ENCODE measurements at regions not wholly inside any gene's neighbourhood (a gene's known extent, or its start where the extent isn't known, plus 50 kb on each side); places are given as distances from the start of the nearest gene placed in this dataset.

DNA sequence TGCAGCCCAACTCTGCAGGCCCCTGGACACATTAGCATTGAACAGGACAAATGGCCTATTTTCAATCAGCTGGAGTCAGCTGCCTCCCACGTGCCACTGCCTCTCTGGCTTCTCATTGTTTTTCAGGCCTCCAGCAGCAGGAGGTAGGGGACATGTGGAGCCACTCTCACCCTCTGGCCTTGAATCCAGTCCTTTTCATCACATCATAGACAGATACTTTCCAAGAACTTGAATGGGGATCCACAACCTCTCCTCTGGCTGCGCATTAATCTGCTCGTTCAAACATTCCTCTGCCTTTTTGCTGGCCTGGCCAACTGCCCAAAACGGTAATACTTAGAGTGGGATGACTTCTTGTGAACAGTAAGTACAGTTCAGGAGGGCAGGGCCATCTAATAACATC lies 592.3 kb downstream of the PKHD1 start:
- Histone ChIP-seq H3K36me3 (no peaks in the 10 kb centered on the region), H3K27me3 (no peaks in the 10 kb centered on the region), H3K4me1 (no peaks in the 10 kb centered on the region), H3K27ac (no peak overlapping the region), H3K9me3 (no peaks in the 10 kb centered on the region), H4K20me1 (no peaks in the 10 kb centered on the region), H3K9ac (no peak overlapping the region), H3K4me3 (no peak overlapping the region), H3K4me2 (no peak overlapping the region)
- TF ChIP-seq Cebpa-rat (IDR thresholded peaks at IDR 0.05), result no peak

DNA sequence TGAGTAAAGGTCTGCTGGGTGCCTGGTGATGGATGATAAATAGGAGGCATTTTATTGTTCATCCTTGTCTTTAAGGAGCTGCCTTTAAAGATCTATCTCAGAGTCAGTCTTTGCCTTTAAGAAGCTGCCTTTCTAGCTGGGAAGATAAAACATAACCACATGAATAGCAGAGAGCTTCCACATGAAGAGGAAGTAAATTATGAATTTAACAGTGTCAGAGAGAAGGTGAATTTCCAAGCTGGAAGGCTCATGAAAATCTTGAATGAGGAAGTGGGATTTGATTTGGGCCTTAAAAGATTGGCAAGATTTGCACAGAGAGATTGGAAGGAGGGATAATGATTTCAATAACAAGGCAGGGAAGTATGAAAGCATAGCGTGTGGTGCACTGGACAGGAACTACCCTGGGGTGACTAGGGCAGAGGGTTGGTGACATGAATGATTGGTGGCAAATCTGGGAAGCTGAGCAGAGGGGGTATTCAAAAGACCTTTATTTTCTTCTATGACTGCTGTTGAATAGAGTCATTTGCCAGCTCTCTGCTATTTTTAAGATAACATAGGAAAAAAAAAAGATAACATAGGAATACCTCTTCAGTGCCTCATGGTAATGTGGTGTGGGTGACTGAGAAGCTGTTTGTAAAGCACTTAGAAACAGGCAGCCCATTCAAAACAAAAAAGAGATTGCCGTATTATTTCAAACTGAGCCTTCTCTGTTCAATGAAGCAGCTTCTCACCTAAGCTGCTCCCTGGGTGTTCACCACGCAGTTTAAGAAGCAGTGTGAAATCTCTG lies 591.6 kb downstream of the PKHD1 start:
- H3K27ac ChIP-seq, result no peak overlapping the region
- H4K20me1 ChIP-seq, result no peaks in the 10 kb centered on the region

DNA sequence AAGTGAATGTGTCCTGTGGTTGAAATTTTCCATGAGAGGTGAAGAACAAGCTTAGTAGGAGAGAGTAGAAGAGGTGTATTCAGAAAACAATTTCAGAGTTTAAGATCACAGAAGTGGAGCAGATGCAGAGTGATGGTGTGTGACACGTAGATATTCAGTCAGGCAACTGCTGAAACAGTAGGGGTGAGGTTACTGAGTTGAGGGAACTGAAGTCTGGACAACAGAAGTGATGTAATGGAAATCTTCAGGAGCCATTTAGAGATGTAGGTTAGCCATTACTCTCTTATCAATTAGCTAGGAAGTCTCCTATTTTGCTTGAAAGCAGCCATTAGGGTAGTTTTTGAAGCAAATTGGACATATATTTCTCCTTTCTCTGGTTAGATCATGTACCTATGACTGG lies 584.4 kb downstream of the PKHD1 start:
- Histone ChIP-seq H3K27me3 (no peaks in the 10 kb centered on the region), H3K9me3 (no peaks in the 10 kb centered on the region), H3K9ac (no peak overlapping the region), H4K20me1 (no peaks in the 10 kb centered on the region), H3K4me3 (no peak overlapping the region), H3K36me3 (no peaks in the 10 kb centered on the region), H3K4me1 (no peaks in the 10 kb centered on the region), H3K4me2 (no peak overlapping the region), H3K27ac (no peak overlapping the region)
- TF ChIP-seq Cebpa-rat (IDR thresholded peaks at IDR 0.05), result no peak

More for the DNA sequence above, 591.6 kb downstream of the PKHD1 start:
- H3K27me3 ChIP-seq, result no peaks in the 10 kb centered on the region
- no peak overlapping the region for H3K4me3 ChIP-seq
- H3K4me1 ChIP-seq, result no peaks in the 10 kb centered on the region
- no peak for TF ChIP-seq Cebpa-rat (IDR thresholded peaks at IDR 0.05)
- H3K9me3 ChIP-seq, result no peaks in the 10 kb centered on the region
- H3K9ac ChIP-seq, result no peak overlapping the region
- no peak overlapping the region for H3K4me2 ChIP-seq
- H3K36me3 ChIP-seq, result no peaks in the 10 kb centered on the region

DNA sequence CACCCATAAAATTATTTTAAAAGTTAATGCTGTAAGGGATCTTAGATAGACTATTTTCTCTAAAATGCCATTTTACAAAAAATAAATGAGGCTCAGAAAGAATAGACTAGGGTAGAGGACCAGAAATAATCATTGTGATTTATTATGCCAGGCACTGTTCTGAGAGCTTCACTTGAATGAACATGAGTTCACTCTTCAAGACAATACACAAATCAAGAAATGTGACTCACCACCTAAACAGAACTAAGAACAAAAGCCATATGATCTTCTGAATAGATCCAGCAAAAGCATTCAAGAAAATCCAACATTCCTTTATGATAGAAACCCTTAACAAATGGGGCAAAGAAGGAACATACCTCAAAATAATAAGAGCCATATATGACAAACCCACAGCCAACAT lies 582.0 kb downstream of the PKHD1 start:
- Histone ChIP-seq H3K9me3 (no peaks in the 10 kb centered on the region), H3K27me3 (no peaks in the 10 kb centered on the region), H3K27ac (no peak overlapping the region), H4K20me1 (no peaks in the 10 kb centered on the region), H3K4me3 (no peak overlapping the region), H3K9ac (no peak overlapping the region), H3K4me2 (no peak overlapping the region), H3K4me1 (no peaks in the 10 kb centered on the region), H3K36me3 (no peaks in the 10 kb centered on the region)
- TF ChIP-seq Cebpa-rat (IDR thresholded peaks at IDR 0.05), result no peak

DNA sequence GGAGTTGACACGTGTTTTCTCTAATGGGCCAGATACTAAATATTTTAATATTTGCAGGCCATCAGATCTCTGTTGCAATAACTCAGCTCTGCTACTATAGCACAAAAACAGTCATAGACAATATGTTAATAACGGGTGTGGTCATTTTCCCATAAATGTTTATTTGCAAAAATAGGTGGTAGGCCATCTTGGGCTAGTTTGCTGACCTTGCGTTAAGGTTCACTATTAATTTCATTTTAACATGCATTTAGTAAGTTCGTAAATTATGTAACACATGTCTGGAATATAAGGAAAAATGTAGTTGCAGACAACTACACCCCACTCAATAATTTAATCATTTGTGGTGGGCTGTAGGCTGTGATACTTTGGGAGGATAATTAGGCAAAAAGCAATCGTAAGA lies 577.8 kb downstream of the PKHD1 start:
- no peak overlapping the region for H3K4me3 ChIP-seq
- H3K27me3 ChIP-seq, result no peaks in the 10 kb centered on the region
- no peaks in the 10 kb centered on the region for H4K20me1 ChIP-seq
- no peak overlapping the region for H3K4me2 ChIP-seq
- H3K4me1 ChIP-seq, result no peaks in the 10 kb centered on the region
- H3K36me3 ChIP-seq, result no peaks in the 10 kb centered on the region
- no peak overlapping the region for H3K9ac ChIP-seq
- no peaks in the 10 kb centered on the region for H3K9me3 ChIP-seq
- TF ChIP-seq Cebpa-rat (IDR thresholded peaks at IDR 0.05), result no peak
- H3K27ac ChIP-seq, result no peak overlapping the region

DNA sequence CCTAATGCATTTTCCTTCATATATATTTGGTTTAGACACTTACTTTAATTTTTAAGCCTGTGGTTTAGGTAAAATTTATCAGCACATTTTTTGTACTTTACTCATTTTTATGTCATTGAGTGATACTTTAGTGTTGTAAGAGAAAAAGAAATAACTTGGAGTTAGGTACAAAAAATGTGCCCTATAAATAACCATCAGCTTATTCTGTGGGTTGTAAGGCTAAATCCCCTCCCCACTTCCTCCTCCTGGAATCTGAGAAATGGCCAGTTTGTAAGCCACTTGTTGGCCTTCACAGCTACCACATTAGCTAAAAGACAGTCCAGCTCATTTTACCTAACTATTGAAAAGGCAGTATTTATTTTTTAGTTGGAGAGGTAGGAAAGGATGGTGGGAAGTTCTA lies 576.3 kb downstream of the PKHD1 start:
- Histone ChIP-seq H4K20me1 (no peaks in the 10 kb centered on the region), H3K27me3 (no peaks in the 10 kb centered on the region), H3K9ac (no peak overlapping the region), H3K4me1 (peaks cover 5% of the 10 kb centered on the region; the same call in 1 of the 2 replicates), H3K9me3 (no peaks in the 10 kb centered on the region), H3K4me2 (no peak overlapping the region), H3K36me3 (no peaks in the 10 kb centered on the region), H3K4me3 (no peak overlapping the region), H3K27ac (no peak overlapping the region)
- TF ChIP-seq Cebpa-rat (IDR thresholded peaks at IDR 0.05), result no peak

DNA sequence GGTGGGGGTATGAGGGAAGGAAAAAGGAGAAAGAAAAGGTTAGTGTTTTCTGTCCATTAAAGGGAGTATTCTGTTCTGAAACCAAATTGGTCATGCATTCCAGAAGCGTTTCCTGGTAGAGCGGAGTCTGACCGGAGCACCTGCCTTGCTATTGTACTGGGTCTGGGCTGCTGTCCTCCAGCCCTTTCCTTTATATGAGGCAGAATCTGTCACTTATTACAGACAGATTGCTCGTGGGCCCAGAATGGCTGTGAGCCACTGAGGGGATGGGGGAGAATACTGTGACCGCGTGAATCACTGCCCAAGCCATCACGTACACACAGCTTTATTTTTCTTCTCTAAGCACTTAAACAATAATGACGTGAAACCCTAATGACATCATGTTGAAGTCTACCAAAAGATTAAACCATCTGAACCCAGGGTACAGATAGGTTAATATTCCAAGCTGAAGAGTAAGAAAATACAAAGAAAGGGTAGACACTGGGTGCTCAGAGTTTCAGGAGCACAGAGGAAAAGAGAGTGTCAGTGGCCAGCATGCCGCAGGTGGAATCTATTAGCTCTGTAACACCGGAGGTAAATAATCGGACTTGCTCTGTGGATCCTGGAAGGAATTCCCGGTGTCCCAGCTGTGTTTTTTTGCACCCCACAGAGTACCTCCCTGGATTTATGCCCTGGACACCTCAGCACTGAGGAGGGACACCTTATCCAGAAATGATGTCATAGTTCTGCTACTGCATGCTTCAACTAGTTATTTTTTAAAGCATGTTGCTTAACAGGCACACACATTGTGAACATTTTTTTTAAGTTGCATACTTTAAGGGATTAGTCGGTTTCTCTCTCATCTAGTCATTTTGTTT lies 573.3 kb downstream of the PKHD1 start:
- TF ChIP-seq Cebpa-rat (IDR thresholded peaks at IDR 0.05), result no peak
- no peak overlapping the region for H3K4me3 ChIP-seq
- no peaks in the 10 kb centered on the region for H3K27me3 ChIP-seq
- H3K27ac ChIP-seq, result no peak overlapping the region
- H3K9me3 ChIP-seq, result no peaks in the 10 kb centered on the region
- H4K20me1 ChIP-seq, result no peaks in the 10 kb centered on the region
- H3K9ac ChIP-seq, result no peak overlapping the region
- no peak overlapping the region for H3K4me2 ChIP-seq
- H3K36me3 ChIP-seq, result no peaks in the 10 kb centered on the region
- peaks cover 5% of the 10 kb centered on the region; the same call in 1 of the 2 replicates for H3K4me1 ChIP-seq

DNA sequence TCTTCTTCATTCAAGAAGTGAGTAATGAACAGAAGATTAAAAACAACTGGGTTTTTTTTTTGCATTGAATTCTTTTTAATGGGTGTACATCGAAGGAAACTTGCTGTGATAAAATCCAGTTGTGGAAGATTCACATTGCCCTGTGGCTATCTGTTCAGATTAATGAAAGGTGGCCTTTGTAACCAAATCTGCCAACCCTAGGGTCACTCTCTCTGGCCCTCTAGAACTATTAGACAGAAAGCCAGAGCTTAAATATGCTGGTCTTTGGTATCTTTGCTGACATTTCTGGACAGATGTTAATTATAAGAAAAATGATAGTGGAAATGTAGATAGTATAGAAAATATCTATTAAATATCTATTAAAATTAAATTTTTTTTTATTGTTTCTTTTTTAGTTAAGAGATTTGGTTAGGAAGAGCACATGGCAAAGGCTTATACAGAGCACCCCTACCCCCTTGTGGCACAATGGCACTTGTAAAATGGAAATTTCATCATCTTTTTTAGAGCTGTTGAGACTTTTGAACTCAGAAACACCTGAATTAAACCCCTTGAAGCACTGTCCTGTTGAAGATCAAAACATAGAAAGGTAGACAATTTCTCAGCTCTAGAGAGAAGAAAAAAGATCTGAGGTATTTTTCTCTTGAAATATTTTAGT lies 572.5 kb downstream of the PKHD1 start:
- no peak for TF ChIP-seq Cebpa-rat (IDR thresholded peaks at IDR 0.05)
- H3K27ac ChIP-seq, result no peak overlapping the region
- H3K4me3 ChIP-seq, result no peak overlapping the region

DNA sequence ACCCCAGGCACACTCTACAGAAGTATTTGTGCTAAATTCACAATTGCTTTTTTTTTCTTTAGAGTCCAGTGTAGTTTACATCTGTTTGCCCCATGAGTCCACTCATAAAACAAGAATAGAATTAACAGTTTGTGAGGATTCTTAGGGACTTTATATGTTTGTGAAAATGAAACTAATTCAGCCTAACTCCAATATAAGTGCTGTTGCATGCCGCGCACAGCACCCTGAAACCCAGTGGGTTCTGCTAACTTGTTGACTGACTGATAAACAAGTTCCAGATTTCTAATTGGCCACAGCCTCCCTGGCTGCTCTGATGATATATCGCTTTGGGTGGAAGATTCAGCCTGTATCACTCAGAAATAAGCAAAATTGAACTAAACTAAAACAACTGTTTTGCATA lies 561.4 kb downstream of the PKHD1 start:
- H3K36me3 ChIP-seq, result no peaks in the 10 kb centered on the region
- no peaks in the 10 kb centered on the region for H3K9me3 ChIP-seq
- H4K20me1 ChIP-seq, result no peaks in the 10 kb centered on the region
- H3K4me2 ChIP-seq, result no peak overlapping the region
- H3K4me3 ChIP-seq, result no peak overlapping the region
- no peak for TF ChIP-seq Cebpa-rat (IDR thresholded peaks at IDR 0.05)
- no peak overlapping the region for H3K9ac ChIP-seq
- no peaks in the 10 kb centered on the region for H3K27me3 ChIP-seq
- H3K4me1 ChIP-seq, result no peaks in the 10 kb centered on the region
- H3K27ac ChIP-seq, result no peak overlapping the region

More for the DNA sequence above, 572.5 kb downstream of the PKHD1 start:
- no peaks in the 10 kb centered on the region for H4K20me1 ChIP-seq
- H3K36me3 ChIP-seq, result no peaks in the 10 kb centered on the region
- no peak overlapping the region for H3K9ac ChIP-seq
- H3K27me3 ChIP-seq, result no peaks in the 10 kb centered on the region
- H3K9me3 ChIP-seq, result no peaks in the 10 kb centered on the region
- no peak overlapping the region for H3K4me2 ChIP-seq
- peaks cover 5% of the 10 kb centered on the region; the same call in 1 of the 2 replicates for H3K4me1 ChIP-seq

DNA sequence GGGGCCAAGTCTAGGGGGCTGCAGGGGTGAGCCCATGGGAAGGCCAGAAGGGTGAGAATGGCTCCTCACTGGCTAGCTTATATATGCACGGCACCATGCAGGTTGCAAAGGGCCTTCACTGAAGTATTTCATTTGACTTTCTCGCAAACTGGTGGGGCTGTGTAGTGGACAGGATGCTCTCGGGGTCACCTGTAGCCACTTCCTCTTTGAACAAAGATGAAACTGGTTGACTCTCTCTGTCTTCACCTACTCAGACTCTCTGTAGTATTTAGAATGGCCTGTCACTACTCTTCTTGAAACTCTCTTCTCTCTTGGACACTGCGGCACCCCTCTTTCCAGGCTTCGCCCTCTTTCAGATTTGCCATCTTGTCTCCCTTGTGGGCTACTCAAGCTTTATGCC lies 560.5 kb downstream of the PKHD1 start:
- no peak overlapping the region for H3K27ac ChIP-seq
- no peak for TF ChIP-seq Cebpa-rat (IDR thresholded peaks at IDR 0.05)
- no peaks in the 10 kb centered on the region for H3K27me3 ChIP-seq
- H3K4me2 ChIP-seq, result no peak overlapping the region
- H3K9ac ChIP-seq, result no peak overlapping the region
- H3K4me3 ChIP-seq, result no peak overlapping the region
- H4K20me1 ChIP-seq, result no peaks in the 10 kb centered on the region
- no peaks in the 10 kb centered on the region for H3K36me3 ChIP-seq
- no peaks in the 10 kb centered on the region for H3K4me1 ChIP-seq
- H3K9me3 ChIP-seq, result no peaks in the 10 kb centered on the region

Data from BLaER1 (cell line).